ENCODE measurements at regions not wholly inside any gene's neighbourhood (a gene's known extent, or its start where the extent isn't known, plus 50 kb on each side); places are given as distances from the start of the nearest gene placed in this dataset.

GRCh38 chr4:100284129-100284880, 94.0 kb upstream of the DDIT4L start:
- no peak for TF ChIP-seq SIN3A (IDR thresholded peaks at IDR 0.05; ENCODE audit: borderline replicate concordance, insufficient read depth, low read length)
- TF ChIP-seq REST (IDR thresholded peaks at IDR 0.05; ENCODE audit: insufficient read depth in 1 of 2, low read depth in 2 of 2, low read length in 2 of 2), result no peak
- no peak for TF ChIP-seq TAF1 (IDR thresholded peaks at IDR 0.05; ENCODE audit: borderline replicate concordance, insufficient read depth, low read length)
- TF ChIP-seq POLR2AphosphoS5 (IDR thresholded peaks at IDR 0.05; ENCODE audit: low read depth, low read length), result no peak
